ENCODE measurements at regions not wholly inside any gene's neighbourhood (a gene's known extent, or its start where the extent isn't known, plus 50 kb on each side); places are given as distances from the start of the nearest gene placed in this dataset.

DNA sequence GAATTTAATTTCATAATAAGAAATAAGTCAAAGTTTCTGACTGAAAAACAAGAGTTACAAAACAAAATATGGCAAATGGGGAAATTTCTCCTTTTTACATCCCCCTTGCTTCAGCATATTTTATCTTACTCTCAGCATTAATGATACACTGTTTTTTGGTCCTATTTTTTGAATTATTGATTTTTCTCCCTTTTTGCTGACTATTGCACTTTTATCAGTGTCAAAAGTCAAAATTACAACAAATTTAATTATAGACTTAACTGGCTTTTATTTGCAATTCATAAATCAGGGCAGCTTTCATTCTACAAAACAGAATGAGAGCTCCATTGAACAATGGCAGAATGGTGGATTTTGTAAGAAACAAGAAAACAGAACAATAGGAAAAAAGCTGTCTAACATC lies 901.9 kb downstream of the FAT4 start:
- Histone ChIP-seq H3K9ac (ENCODE audit: insufficient read depth in 1 of 2, low read length in 2 of 2) (no peak overlapping the region), H3K27ac (ENCODE audit: low read depth in 1 of 2, low read length in 1 of 2) (no peak overlapping the region), H3K27me3 (ENCODE audit: control insufficient read depth in 3 of 3, insufficient read depth in 3 of 3, low read length in 2 of 3) (no peaks in the 10 kb centered on the region), H3K36me3 (ENCODE audit: control insufficient read depth in 4 of 4, insufficient read depth in 4 of 4, low read length in 4 of 4) (no peaks in the 10 kb centered on the region), H3K4me3 (no peak overlapping the region), H3K9me3 (ENCODE audit: control insufficient read depth in 4 of 4, insufficient read depth in 3 of 4, low read length in 3 of 4) (no peaks in the 10 kb centered on the region), H3K4me1 (ENCODE audit: control insufficient read depth in 5 of 5, insufficient read depth in 5 of 5, low read length in 5 of 5) (peaks cover 0 to 10% (median 0%) of the 10 kb centered on the region in 5 donors)
- TF ChIP-seq, protein P1, sequence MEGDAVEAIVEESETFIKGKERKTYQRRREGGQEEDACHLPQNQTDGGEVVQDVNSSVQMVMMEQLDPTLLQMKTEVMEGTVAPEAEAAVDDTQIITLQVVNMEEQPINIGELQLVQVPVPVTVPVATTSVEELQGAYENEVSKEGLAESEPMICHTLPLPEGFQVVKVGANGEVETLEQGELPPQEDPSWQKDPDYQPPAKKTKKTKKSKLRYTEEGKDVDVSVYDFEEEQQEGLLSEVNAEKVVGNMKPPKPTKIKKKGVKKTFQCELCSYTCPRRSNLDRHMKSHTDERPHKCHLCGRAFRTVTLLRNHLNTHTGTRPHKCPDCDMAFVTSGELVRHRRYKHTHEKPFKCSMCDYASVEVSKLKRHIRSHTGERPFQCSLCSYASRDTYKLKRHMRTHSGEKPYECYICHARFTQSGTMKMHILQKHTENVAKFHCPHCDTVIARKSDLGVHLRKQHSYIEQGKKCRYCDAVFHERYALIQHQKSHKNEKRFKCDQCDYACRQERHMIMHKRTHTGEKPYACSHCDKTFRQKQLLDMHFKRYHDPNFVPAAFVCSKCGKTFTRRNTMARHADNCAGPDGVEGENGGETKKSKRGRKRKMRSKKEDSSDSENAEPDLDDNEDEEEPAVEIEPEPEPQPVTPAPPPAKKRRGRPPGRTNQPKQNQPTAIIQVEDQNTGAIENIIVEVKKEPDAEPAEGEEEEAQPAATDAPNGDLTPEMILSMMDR (IDR thresholded peaks at IDR 0.05; ENCODE audit: control extremely low read depth, extremely low read depth) = no peak
- DNase-seq (no peak), ATAC-seq (ENCODE audit: insufficient read depth, low FRiP score) (no peak)

DNA sequence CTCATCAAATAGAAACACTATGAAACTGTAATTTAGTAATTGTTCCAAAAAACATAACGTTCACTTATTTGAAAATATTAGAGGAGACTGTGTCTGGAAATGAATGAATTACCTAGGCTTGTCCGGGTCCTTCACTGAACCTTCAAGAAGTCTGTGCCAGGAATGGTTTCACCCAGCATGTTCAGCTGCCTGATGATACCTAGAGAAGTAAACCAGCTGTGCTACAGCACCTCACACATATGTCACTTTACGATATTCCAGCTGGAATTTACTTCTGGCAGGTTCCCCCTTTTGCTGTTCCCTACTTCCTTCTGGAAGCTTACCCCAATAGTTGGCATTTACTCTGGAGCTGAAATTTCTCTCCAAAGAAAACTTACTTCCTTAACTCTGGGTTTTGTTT lies 906.5 kb downstream of the FAT4 start:
- no peaks in the 10 kb centered on the region for H3K36me3 ChIP-seq (ENCODE audit: control insufficient read depth in 4 of 4, insufficient read depth in 4 of 4, low read length in 4 of 4)
- peaks cover 0 to 14% (median 0%) of the 10 kb centered on the region in 5 donors for H3K4me1 ChIP-seq (ENCODE audit: control insufficient read depth in 5 of 5, insufficient read depth in 5 of 5, low read length in 5 of 5)
- DNase-seq (peak; percentile 17 to 61 (median 44)), ATAC-seq (ENCODE audit: insufficient read depth, low FRiP score) (no peak)
- H3K9me3 ChIP-seq (ENCODE audit: control insufficient read depth in 4 of 4, insufficient read depth in 3 of 4, low read length in 3 of 4) = no peaks in the 10 kb centered on the region
- 73 to 77% methylated on average over 3 of the region's 3 CpGs for WGBS, 2 donors
- TF ChIP-seq, protein P1 (IDR thresholded peaks at IDR 0.05; ENCODE audit: control extremely low read depth, extremely low read depth) = no peak
- H3K27ac ChIP-seq (ENCODE audit: low read depth in 1 of 2, low read length in 1 of 2) = no peak overlapping the region
- no peak overlapping the region for H3K9ac ChIP-seq (ENCODE audit: insufficient read depth in 1 of 2, low read length in 2 of 2)
- H3K4me3 ChIP-seq = no peak overlapping the region
- no peaks in the 10 kb centered on the region for H3K27me3 ChIP-seq (ENCODE audit: control insufficient read depth in 3 of 3, insufficient read depth in 3 of 3, low read length in 2 of 3)

DNA sequence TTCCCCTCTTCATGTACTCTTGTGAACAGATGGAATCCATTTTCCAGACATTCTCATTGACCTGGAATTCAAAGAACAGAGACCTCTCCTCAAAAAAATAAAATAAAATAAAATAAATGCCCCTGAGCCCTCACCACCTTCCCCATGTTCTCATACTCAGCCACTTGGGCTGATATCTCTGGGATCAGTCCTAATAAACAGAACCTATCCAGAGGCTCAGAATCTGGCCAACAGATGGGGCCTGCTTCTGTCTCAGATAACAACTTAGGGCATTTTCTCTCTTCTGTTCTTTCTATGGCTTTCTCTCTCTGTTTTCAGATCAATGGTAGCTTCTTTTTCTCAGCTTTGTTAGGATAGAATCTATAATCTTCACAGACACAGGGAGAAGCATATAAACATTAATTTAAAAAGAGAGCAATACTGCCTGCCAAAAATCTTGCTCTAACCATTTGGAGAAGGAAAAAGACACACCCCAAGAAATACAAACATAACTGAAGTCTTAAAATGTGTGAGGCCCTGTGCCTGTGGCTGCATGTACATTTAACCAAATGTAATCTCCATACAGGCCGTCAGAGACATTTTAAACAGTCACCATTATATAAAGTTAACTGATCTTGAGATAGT lies 907.1 kb downstream of the FAT4 start:
- no peak overlapping the region for H3K27ac ChIP-seq (ENCODE audit: low read depth in 1 of 2, low read length in 1 of 2)
- peak in 1 of 3 donors; percentile 38 for DNase-seq
- 48 to 63% methylated on average over 1 of the region's 1 CpG for WGBS, 2 donors

More for the DNA sequence above, 907.1 kb downstream of the FAT4 start:
- Histone ChIP-seq H3K27me3 (ENCODE audit: control insufficient read depth in 3 of 3, insufficient read depth in 3 of 3, low read length in 2 of 3) (no peaks in the 10 kb centered on the region), H3K4me1 (ENCODE audit: control insufficient read depth in 5 of 5, insufficient read depth in 5 of 5, low read length in 5 of 5) (peaks cover 0 to 14% (median 0%) of the 10 kb centered on the region in 5 donors), H3K9me3 (ENCODE audit: control insufficient read depth in 4 of 4, insufficient read depth in 3 of 4, low read length in 3 of 4) (no peaks in the 10 kb centered on the region), H3K36me3 (ENCODE audit: control insufficient read depth in 4 of 4, insufficient read depth in 4 of 4, low read length in 4 of 4) (no peaks in the 10 kb centered on the region), H3K4me3 (no peak overlapping the region), H3K9ac (ENCODE audit: insufficient read depth in 1 of 2, low read length in 2 of 2) (peak overlapping the region in 1 of 2 donors; percentile 3)
- TF ChIP-seq, protein P1 (IDR thresholded peaks at IDR 0.05; ENCODE audit: control extremely low read depth, extremely low read depth) = no peak
- ATAC-seq (ENCODE audit: insufficient read depth, low FRiP score) = no peak

Measured in lung (tissue), 11 donors.